Activated naive CD8-positive, alpha-beta T cell treated with anti-CD3 and anti-CD28 coated beads, Interleukin-2, amount 10 ng/mL, durations not matched to agents 7 days and 5 days (primary cell): ENCODE measurements at regions not wholly inside any gene's neighbourhood (a gene's known extent, or its start where the extent isn't known, plus 50 kb on each side); places are given as distances from the start of the nearest gene placed in this dataset.
"Not testable (repeated sequence)": the region's sequence is repeated elsewhere in the genome, so short reads cannot be mapped to it uniquely, and the experiment has no call there.

ENCODE experiments used
- ATAC-seq: fragments of 150-1000 bp; cut with Tn5 transposase; one replicate; pipeline ENCODE4 v1.10.0; 2021; ENCODE audit warnings: low read depth, moderate library complexity
- POLR2A ChIA-PET: fragments of 350-600 bp; sonication (Branson Sonifier 250); formaldehyde crosslinking; loops from one replicate; lab custom pipeline; 2021; ENCODE audit warnings: antibody characterized with exemption; lab: Charles Lee
- DNase-seq: peaks from one replicate; pipeline ENCODE4 v3.0.0; 2021
- H3K27ac Mint-ChIP-seq: one replicate; pipeline ENCODE4 v1.8.0; 2022; ENCODE audit warnings: mild to moderate bottlenecking, mixed read lengths
- H3K27me3 Mint-ChIP-seq: one replicate; pipeline ENCODE4 v1.8.0; 2022; ENCODE audit warnings: mild to moderate bottlenecking, moderate library complexity, mixed read lengths
- H3K36me3 Mint-ChIP-seq: one replicate; pipeline ENCODE4 v1.8.0; 2021; ENCODE audit warnings: mild to moderate bottlenecking, mixed read lengths
- H3K4me1 Mint-ChIP-seq: one replicate; pipeline ENCODE4 v1.8.0; 2021; ENCODE audit warnings: mixed read lengths
- H3K4me3 Mint-ChIP-seq: one replicate; pipeline ENCODE4 v1.8.0; 2022; ENCODE audit warnings: mild to moderate bottlenecking, moderate library complexity, mixed read lengths
- H3K9me3 Mint-ChIP-seq: one replicate; pipeline ENCODE4 v1.8.0; 2021; ENCODE audit warnings: mixed read lengths

DNA sequence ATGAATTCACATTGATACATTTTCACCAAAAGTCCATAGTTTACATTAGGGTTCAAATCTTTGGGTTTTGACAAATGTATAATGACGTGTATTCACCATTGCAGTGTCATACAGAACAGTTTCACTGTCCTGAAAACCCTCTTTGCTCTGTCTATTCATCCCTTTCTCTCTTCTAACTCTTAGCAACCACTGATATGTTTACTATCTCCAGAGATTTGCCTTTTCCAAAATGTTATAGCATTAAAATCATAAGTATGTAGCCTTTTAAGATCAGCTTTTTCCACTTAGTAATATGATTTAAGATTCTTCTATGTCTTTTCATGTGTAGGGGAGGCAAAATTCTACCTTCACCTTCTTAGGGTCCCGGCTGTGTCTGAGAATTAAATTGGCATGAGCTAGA lies 203.8 kb downstream of the TPRG1 start:
- peaks cover 5% of the 10 kb centered on the region for H3K9me3 Mint-ChIP-seq
- no peaks in the 10 kb centered on the region for H3K4me1 Mint-ChIP-seq
- POLR2A ChIA-PET: no interaction called here
- H3K27me3 Mint-ChIP-seq: no peaks in the 10 kb centered on the region
- H3K4me3 Mint-ChIP-seq: no peak overlapping the region
- no peak overlapping the region for H3K27ac Mint-ChIP-seq
- ATAC-seq: no peak
- no peak for DNase-seq
- peaks cover 1% of the 10 kb centered on the region for H3K36me3 Mint-ChIP-seq

DNA sequence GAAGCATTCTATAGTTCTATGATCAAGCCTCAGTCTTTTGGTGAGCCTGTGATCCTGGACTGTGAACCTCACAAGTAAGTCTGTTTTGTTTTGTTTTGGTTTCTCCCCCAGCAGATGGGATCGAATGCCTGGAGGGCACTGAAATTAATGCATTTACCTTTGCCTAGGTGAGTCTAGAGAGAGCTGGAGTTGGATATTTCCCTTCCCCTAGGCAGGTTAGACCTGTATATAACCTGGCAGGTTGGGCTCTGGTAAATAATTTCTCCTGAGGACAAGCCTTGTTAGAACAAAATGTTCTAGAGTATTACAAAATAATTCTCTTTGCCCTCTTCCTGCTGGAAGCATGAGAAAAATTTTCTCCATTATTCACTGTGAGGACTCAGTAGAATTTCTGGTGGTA lies 211.9 kb downstream of the TPRG1 start:
- Mint-ChIP-seq H3K27me3 (no peaks in the 10 kb centered on the region), H3K4me3 (no peak overlapping the region), H3K9me3 (peaks cover 4% of the 10 kb centered on the region), H3K4me1 (no peaks in the 10 kb centered on the region), H3K36me3 (peaks cover under 1% of the 10 kb centered on the region), H3K27ac (no peak overlapping the region)
- POLR2A ChIA-PET: no interaction called here
- DNase-seq: no peak
- ATAC-seq: no peak

DNA sequence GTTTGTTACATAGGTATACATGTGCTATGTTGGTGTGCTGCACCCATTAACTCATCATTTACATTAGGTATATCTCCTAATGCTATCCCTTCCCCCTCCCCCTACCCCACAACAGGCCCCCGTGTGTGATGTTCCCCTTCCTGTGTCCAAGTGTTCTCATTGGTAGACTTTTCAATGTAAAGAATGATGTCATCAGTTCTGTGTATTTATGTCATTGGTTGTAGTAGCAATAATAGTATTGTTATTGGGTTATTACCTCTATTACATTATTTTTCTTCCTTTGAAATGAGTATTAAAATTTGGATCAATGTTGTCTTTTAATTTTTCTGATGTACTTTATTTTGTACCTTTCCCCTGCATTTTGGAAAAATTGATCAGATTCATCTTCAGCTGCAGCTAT lies 214.1 kb downstream of the TPRG1 start:
- H3K27me3 Mint-ChIP-seq, DNase-seq, ATAC-seq, H3K4me1 Mint-ChIP-seq, H3K4me3 Mint-ChIP-seq, POLR2A ChIA-PET, H3K9me3 Mint-ChIP-seq, H3K36me3 Mint-ChIP-seq, H3K27ac Mint-ChIP-seq: not testable (repeated sequence)

DNA sequence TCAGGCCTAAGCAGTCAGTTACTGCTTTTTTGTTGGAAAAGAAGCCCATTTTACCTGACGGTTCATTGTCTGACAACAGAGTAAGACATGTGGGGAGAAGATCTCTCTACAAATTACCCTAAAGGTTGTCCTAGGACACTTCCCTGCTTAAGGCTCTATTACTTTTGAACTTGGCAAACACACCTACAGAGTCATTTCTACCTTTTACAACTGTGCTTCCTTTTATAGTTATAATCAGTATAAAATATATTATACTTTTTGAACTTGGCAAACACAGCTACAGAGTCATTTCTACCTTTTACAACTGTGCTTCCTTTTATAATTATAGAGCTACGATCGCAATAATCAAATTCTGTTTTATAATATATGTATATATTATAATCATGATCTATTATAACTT lies 215.0 kb downstream of the TPRG1 start:
- H3K9me3 Mint-ChIP-seq: peaks cover 3% of the 10 kb centered on the region
- H3K4me1 Mint-ChIP-seq: no peaks in the 10 kb centered on the region
- DNase-seq: no peak
- H3K36me3 Mint-ChIP-seq: no peaks in the 10 kb centered on the region
- ATAC-seq: no peak
- no peaks in the 10 kb centered on the region for H3K27me3 Mint-ChIP-seq
- H3K4me3 Mint-ChIP-seq: no peak overlapping the region
- POLR2A ChIA-PET: no interaction called here
- no peak overlapping the region for H3K27ac Mint-ChIP-seq

DNA sequence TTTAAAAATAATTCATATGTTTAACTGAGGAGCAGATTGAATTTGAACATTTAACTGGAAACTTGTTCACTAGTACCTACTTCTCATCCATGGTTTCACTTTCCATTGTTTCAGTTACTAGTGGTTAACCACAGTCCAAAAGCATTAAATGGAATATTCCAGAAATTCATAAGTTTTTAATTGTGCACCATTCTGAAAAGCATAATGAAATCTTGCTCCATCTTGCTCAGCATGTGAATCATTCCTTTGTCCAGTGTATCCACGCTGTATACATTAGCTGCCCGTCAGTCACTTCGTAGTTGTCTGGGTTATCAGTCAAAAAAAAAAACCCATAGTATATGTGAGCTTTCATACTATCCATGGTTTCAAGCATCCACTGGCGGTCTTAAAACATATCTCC lies 217.6 kb downstream of the TPRG1 start:
- Mint-ChIP-seq H3K4me3 (no peak overlapping the region), H3K27ac (no peak overlapping the region), H3K36me3 (no peaks in the 10 kb centered on the region), H3K9me3 (peaks cover 3% of the 10 kb centered on the region), H3K27me3 (no peaks in the 10 kb centered on the region), H3K4me1 (no peaks in the 10 kb centered on the region)
- DNase-seq (no peak), ATAC-seq (no peak)
- POLR2A ChIA-PET: no interaction called here

DNA sequence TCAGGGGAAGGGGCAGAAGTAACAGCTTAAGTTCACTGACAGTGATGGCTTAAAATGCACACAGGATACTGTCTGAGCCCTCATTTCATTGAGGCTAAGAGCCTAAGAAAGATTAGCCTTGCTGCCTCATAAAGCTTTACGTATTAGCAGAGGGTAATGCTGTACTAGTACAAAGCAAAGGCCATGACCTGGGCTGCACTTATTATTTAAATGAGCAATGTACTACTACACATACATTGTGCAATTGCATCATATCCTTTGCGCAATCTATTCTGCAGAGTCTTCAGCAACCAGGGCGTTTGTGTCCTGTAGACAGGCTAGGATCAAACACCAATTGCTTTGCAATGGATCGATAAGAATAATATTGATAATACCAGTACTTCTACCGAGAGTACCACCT lies 221.8 kb downstream of the TPRG1 start:
- no peak for DNase-seq
- H3K27ac Mint-ChIP-seq: no peak overlapping the region
- no peak overlapping the region for H3K4me3 Mint-ChIP-seq
- H3K27me3 Mint-ChIP-seq: no peaks in the 10 kb centered on the region
- H3K4me1 Mint-ChIP-seq: no peaks in the 10 kb centered on the region
- no peaks in the 10 kb centered on the region for H3K36me3 Mint-ChIP-seq
- H3K9me3 Mint-ChIP-seq: peaks cover 6% of the 10 kb centered on the region
- POLR2A ChIA-PET: no interaction called here
- no peak for ATAC-seq

DNA sequence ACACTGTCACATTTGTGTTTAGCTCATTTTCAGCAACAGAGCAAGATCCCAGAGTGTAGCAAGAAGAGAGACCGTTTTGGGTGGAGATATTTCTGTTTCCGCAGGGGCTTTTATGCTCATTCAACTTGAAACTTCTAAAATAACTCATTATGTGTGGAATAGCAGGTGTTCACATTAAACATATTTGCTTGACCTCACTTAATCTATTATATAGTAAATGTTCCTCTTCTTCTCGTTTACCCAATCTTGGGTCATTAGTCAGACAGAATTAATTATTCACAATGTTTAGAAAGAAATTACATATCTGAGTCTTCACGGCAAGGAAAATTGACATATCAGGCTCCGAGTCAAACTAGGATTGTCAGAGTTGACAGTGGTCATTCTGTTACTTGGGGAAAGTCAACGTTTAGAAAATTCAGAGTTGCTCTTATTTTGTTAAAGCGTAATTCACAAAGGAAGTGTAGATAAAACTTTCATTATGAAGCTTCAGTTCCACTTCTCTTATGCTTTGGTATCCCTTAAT lies 222.9 kb downstream of the TPRG1 start:
- no peak for ATAC-seq
- H3K27me3 Mint-ChIP-seq: no peaks in the 10 kb centered on the region
- POLR2A ChIA-PET: no interaction called here
- peaks cover 6% of the 10 kb centered on the region for H3K9me3 Mint-ChIP-seq
- DNase-seq: no peak
- no peak overlapping the region for H3K27ac Mint-ChIP-seq
- H3K4me1 Mint-ChIP-seq: no peaks in the 10 kb centered on the region
- no peaks in the 10 kb centered on the region for H3K36me3 Mint-ChIP-seq
- H3K4me3 Mint-ChIP-seq: no peak overlapping the region

DNA sequence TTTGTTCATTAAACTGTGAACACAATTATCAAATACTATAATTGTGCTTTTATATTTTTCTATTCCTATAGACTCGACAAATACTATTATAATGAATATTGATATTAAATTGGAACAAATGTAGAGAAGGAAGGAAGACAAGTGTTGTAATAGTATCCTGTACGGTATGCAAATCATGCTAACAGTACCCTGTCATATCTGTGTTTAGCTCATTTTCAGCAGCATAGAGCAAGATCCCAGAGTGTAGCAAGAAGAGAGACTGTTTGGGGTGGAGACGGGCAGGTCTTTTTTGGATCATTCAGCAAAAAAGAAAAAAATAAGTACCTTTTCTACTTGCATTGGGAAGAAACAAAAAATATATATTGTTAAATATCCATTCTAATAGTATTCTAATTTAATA lies 224.1 kb downstream of the TPRG1 start:
- Mint-ChIP-seq H3K27me3 (no peaks in the 10 kb centered on the region), H3K4me1 (no peaks in the 10 kb centered on the region), H3K4me3 (no peak overlapping the region), H3K27ac (no peak overlapping the region), H3K9me3 (peaks cover 6% of the 10 kb centered on the region), H3K36me3 (no peaks in the 10 kb centered on the region)
- ATAC-seq: no peak
- no peak for DNase-seq
- POLR2A ChIA-PET: no interaction called here

DNA sequence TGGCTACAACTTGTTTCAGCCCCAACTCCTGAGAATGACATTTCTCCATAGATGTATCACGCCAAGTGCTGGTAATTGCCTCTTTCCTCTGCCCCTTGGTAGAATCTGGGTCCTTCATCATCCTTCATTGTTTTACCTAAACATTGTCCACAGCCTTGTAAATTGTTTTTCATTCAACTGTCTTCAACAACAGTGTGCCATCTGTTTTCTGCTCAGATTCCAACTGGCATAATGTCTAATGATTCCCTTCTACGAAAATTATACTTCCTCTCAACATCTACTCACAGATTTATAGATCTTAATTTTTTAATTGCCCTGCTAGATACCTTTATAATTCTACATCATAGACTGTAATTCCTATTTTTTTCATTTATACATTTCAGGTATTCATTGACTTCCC lies 226.9 kb downstream of the TPRG1 start:
- Mint-ChIP-seq H3K9me3 (peaks cover 4% of the 10 kb centered on the region), H3K27me3 (no peaks in the 10 kb centered on the region), H3K4me3 (no peak overlapping the region), H3K4me1 (no peaks in the 10 kb centered on the region), H3K27ac (no peak overlapping the region), H3K36me3 (no peaks in the 10 kb centered on the region)
- ATAC-seq (no peak), DNase-seq (no peak)
- POLR2A ChIA-PET: no interaction called here

DNA sequence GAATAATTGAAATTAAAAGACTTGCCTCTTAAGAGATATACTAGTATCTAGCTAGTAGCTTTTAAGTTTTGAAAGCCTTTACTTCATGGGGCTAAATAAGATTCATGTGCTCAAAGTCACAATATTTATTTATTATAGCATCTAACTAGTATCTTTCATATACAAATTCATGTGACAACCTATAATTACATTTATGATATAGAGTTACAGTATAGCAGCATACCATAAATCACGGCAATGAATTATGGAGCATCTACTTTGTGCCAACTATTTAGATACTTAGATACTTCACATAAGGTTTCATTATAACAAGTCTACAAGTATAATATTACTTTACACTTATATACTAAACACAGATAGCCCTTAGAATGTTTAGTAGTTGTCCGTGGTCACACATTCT lies 229.4 kb downstream of the TPRG1 start:
- H3K36me3 Mint-ChIP-seq: no peaks in the 10 kb centered on the region
- no peaks in the 10 kb centered on the region for H3K4me1 Mint-ChIP-seq
- H3K27ac Mint-ChIP-seq: no peak overlapping the region
- POLR2A ChIA-PET: no interaction called here
- H3K9me3 Mint-ChIP-seq: peaks cover 2% of the 10 kb centered on the region
- H3K27me3 Mint-ChIP-seq: no peaks in the 10 kb centered on the region
- no peak overlapping the region for H3K4me3 Mint-ChIP-seq
- DNase-seq (no peak), ATAC-seq (no peak)

DNA sequence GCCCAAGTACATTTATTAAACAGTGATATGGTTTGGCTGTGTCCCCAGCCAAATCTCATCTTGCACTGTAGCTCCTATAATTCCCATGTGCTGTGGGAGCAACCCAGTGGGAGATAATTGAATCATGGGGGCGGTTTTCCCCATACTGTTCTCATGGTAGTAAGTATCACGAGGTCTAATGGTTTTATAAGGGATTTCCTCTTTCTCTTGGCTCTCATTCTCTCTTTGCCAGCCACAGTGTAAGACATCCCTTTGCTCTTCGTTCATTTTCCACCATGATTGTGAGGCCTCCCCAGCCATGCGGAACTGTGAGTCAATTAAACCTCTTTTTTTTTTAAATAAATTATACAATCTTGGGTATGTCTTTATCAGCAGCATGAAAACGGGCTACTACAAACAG lies 228.0 kb upstream of the TP63 start:
- H3K27ac Mint-ChIP-seq: no peak overlapping the region
- POLR2A ChIA-PET: no interaction called here
- peaks cover 3% of the 10 kb centered on the region for H3K9me3 Mint-ChIP-seq
- H3K36me3 Mint-ChIP-seq: no peaks in the 10 kb centered on the region
- H3K4me1 Mint-ChIP-seq: no peaks in the 10 kb centered on the region
- no peak overlapping the region for H3K4me3 Mint-ChIP-seq
- ATAC-seq (no peak), DNase-seq (no peak)
- no peaks in the 10 kb centered on the region for H3K27me3 Mint-ChIP-seq

DNA sequence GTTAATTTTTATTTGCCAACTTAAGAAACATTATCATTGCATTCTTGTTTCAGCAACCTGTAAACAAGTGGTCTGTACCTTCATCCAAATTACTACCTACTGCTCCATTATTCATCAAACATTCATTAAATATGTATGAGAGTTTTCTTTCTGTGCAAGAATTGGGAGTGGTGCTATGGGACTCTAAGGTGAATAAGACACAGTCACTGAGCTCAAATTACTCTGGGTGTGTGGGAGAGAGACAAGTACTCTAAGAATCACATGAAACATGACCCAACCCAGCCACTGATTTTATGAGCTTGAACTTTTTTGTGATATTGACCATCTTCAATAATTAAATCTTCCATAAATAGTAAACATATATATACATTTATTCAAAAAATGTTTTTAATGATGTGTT lies 227.2 kb upstream of the TP63 start:
- H3K4me1 Mint-ChIP-seq: no peaks in the 10 kb centered on the region
- peaks cover 1% of the 10 kb centered on the region for H3K9me3 Mint-ChIP-seq
- no peaks in the 10 kb centered on the region for H3K27me3 Mint-ChIP-seq
- ATAC-seq (no peak), DNase-seq (no peak)
- no peak overlapping the region for H3K27ac Mint-ChIP-seq
- H3K4me3 Mint-ChIP-seq: no peak overlapping the region
- no peaks in the 10 kb centered on the region for H3K36me3 Mint-ChIP-seq
- POLR2A ChIA-PET: no interaction called here

DNA sequence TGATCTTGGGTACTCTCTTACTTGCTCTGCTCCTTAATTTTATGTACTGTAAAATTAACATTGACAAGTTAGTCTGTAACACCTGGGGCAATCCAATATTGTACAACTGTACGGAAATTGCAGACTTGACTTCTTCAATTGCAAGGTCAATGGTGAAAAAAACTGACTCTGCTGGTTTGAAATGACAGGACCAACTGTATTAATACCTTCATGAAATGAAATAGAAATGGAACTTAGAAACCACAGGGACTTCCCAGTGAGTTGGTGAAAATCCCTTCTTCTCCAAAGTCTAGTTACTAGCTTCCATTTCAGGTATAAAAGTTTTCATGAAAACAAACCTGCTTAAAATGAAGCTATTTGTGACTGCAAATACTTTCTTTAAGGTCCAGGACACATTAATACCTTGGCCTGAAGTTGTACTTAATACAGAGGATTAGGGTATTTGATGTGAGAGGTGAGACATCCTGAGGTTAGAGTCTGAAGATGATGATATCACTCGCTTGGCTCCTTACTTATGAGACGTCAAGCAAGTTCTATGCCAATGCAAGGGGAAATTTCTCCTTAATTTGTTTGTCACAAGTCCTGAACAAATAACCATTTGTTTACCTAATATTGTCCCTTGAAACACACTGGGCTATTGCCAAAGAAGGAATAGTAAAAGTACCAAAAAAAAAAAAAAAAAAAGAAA lies 226.2 kb upstream of the TP63 start:
- no peaks in the 10 kb centered on the region for H3K27me3 Mint-ChIP-seq

DNA sequence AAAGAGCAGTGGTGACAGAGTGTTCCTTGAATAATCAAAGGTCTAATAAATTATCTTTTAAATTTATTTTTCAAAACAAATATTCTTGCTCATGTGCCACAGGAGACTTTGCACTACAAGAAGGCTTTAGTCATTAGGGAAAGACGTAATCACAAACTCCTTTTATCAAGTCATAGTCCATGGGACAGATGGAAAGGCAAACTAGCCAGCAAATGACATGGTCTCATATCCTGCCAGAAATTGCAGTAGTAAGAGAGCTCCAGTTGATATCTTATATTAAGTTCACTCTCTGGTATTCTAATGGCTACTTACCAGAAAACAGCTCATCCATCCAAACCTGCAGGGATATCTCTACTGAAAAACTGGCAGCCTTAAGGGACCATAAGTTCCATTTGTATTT lies 225.0 kb upstream of the TP63 start:
- H3K4me3 Mint-ChIP-seq: no peak overlapping the region
- H3K4me1 Mint-ChIP-seq: no peaks in the 10 kb centered on the region
- H3K27me3 Mint-ChIP-seq: no peaks in the 10 kb centered on the region
- DNase-seq: no peak
- POLR2A ChIA-PET: no interaction called here
- no peak for ATAC-seq
- no peak overlapping the region for H3K27ac Mint-ChIP-seq
- H3K36me3 Mint-ChIP-seq: no peaks in the 10 kb centered on the region
- H3K9me3 Mint-ChIP-seq: peaks cover 1% of the 10 kb centered on the region

More for the DNA sequence above, 226.2 kb upstream of the TP63 start:
- no peaks in the 10 kb centered on the region for H3K36me3 Mint-ChIP-seq
- H3K4me1 Mint-ChIP-seq: no peaks in the 10 kb centered on the region
- H3K4me3 Mint-ChIP-seq: no peak overlapping the region
- DNase-seq (no peak), ATAC-seq (no peak)
- H3K27ac Mint-ChIP-seq: no peak overlapping the region
- POLR2A ChIA-PET: no interaction called here
- peaks cover 1% of the 10 kb centered on the region for H3K9me3 Mint-ChIP-seq

DNA sequence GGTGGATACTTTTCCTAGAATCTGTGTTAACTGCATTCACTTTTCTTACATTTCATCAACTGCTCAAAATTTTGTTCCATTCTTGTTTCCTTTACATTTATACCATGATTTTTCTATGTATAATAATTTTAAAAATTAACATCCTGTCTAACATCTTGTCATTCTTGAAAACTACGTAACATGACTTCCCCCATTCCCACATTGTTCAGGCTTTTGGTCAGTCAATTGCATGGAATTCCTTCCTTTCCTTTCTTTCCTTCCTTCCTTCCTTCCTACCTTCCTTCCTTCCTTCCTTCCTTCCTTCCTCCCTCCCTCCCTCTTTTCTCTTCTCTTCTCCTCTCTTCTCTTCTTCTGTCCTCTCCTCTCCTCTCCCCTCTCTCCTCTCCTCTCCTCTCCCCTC lies 220.7 kb upstream of the TP63 start:
- POLR2A ChIA-PET: no interaction called here
- ATAC-seq (no peak), DNase-seq (no peak)
- peaks cover 1% of the 10 kb centered on the region for H3K9me3 Mint-ChIP-seq
- no peaks in the 10 kb centered on the region for H3K4me1 Mint-ChIP-seq
- no peak overlapping the region for H3K27ac Mint-ChIP-seq
- H3K36me3 Mint-ChIP-seq: no peaks in the 10 kb centered on the region
- no peak overlapping the region for H3K4me3 Mint-ChIP-seq
- H3K27me3 Mint-ChIP-seq: no peaks in the 10 kb centered on the region
